ENCODE measurements at regions not wholly inside any gene's neighbourhood (a gene's known extent, or its start where the extent isn't known, plus 50 kb on each side); places are given as distances from the start of the nearest gene placed in this dataset.

GRCh38 chr5:165161204-165161603, 1655.8 kb downstream of the MAT2B start:
- H3K79me2 ChIP-seq (ENCODE audit: control insufficient read depth, insufficient read depth, low read length): no peaks in the 10 kb centered on the region
- dilution Hi-C loops (cut with MboI; ENCODE audit: extremely low pct_ligation_motif_present, low sequenced_read_pairs): no loop called here
- FAIRE-seq: no peak

GRCh38 chr5:165163861-165164260, 1658.4 kb downstream of the MAT2B start:
- H3K9me1 ChIP-seq (ENCODE audit: control insufficient read depth, extremely low read depth, insufficient read depth, low read length): no peaks in the 10 kb centered on the region
- H3K9ac ChIP-seq (ENCODE audit: control insufficient read depth, extremely low read depth, insufficient read depth, low read length): no peak overlapping the region
- no peak overlapping the region for H2AFZ ChIP-seq (ENCODE audit: control insufficient read depth, low read length)
- H3K9me3 ChIP-seq (ENCODE audit: control insufficient read depth, low read depth, low read length): no peaks in the 10 kb centered on the region
- no peak overlapping the region for H3K4me3 ChIP-seq (ENCODE audit: control insufficient read depth in 2 of 3, extremely low read depth in 1 of 3, insufficient read depth in 2 of 3, low read depth in 1 of 3, low read length in 3 of 3)
- no peak overlapping the region for H3K4me2 ChIP-seq (ENCODE audit: control insufficient read depth, extremely low read depth, insufficient read depth, low read depth, low read length)
- FAIRE-seq (no peak), DNase-seq (ENCODE audit: low read depth, low spot score) (no peak)
- no peaks in the 10 kb centered on the region for H3K27me3 ChIP-seq (ENCODE audit: control insufficient read depth, extremely low read depth, insufficient read depth, low read length)
- no peak overlapping the region for H3K27ac ChIP-seq (ENCODE audit: control insufficient read depth, insufficient read depth, low read length)
- TF ChIP-seq EZH2 (IDR thresholded peaks at IDR 0.05; ENCODE audit: low read length): no peak
- no peak for TF ChIP-seq CTCF (optimal IDR thresholded peaks at IDR 0.05 in 1 of 3, IDR thresholded peaks at IDR 0.05 in 1 of 3, conservative IDR thresholded peaks at IDR 0.05 in 1 of 3; ENCODE audit: extremely low read depth in 1 of 3, insufficient read depth in 2 of 3, low read length in 3 of 3)
- H3K4me1 ChIP-seq (ENCODE audit: control insufficient read depth, extremely low read depth, insufficient read depth, low read length): no peaks in the 10 kb centered on the region
- H3K79me2 ChIP-seq (ENCODE audit: control insufficient read depth, insufficient read depth, low read length): no peaks in the 10 kb centered on the region
- dilution Hi-C loops (cut with MboI; ENCODE audit: extremely low pct_ligation_motif_present, low sequenced_read_pairs): no loop called here
- no peaks in the 10 kb centered on the region for H3K36me3 ChIP-seq (ENCODE audit: control insufficient read depth in 2 of 2, extremely low read depth in 1 of 2, insufficient read depth in 2 of 2, low read length in 2 of 2)
- no peaks in the 10 kb centered on the region for H4K20me1 ChIP-seq (ENCODE audit: control insufficient read depth, extremely low read depth, insufficient read depth, low read length)

More at GRCh38 chr5:165161204-165161603, 1655.8 kb downstream of the MAT2B start:
- Histone ChIP-seq H3K4me3 (ENCODE audit: control insufficient read depth in 2 of 3, extremely low read depth in 1 of 3, insufficient read depth in 2 of 3, low read depth in 1 of 3, low read length in 3 of 3) (no peak overlapping the region), H3K9ac (ENCODE audit: control insufficient read depth, extremely low read depth, insufficient read depth, low read length) (no peak overlapping the region), H3K27ac (ENCODE audit: control insufficient read depth, insufficient read depth, low read length) (no peak overlapping the region), H4K20me1 (ENCODE audit: control insufficient read depth, extremely low read depth, insufficient read depth, low read length) (no peaks in the 10 kb centered on the region), H3K9me1 (ENCODE audit: control insufficient read depth, extremely low read depth, insufficient read depth, low read length) (no peaks in the 10 kb centered on the region), H3K36me3 (ENCODE audit: control insufficient read depth in 2 of 2, extremely low read depth in 1 of 2, insufficient read depth in 2 of 2, low read length in 2 of 2) (no peaks in the 10 kb centered on the region), H3K9me3 (ENCODE audit: control insufficient read depth, low read depth, low read length) (no peaks in the 10 kb centered on the region), H3K4me2 (ENCODE audit: control insufficient read depth, extremely low read depth, insufficient read depth, low read depth, low read length) (no peak overlapping the region), H3K27me3 (ENCODE audit: control insufficient read depth, extremely low read depth, insufficient read depth, low read length) (no peaks in the 10 kb centered on the region), H3K4me1 (ENCODE audit: control insufficient read depth, extremely low read depth, insufficient read depth, low read length) (no peaks in the 10 kb centered on the region), H2AFZ (ENCODE audit: control insufficient read depth, low read length) (no peak overlapping the region)
- no peak for DNase-seq (ENCODE audit: low read depth, low spot score)
- no peak for TF ChIP-seq EZH2 (IDR thresholded peaks at IDR 0.05; ENCODE audit: low read length)
- peak in 1 of 3 experiments; percentile 10 for TF ChIP-seq CTCF (optimal IDR thresholded peaks at IDR 0.05 in 1 of 3, IDR thresholded peaks at IDR 0.05 in 1 of 3, conservative IDR thresholded peaks at IDR 0.05 in 1 of 3; ENCODE audit: extremely low read depth in 1 of 3, insufficient read depth in 2 of 3, low read length in 3 of 3)

Data from keratinocyte (primary cell).